ENCODE measurements at regions not wholly inside any gene's neighbourhood (a gene's known extent, or its start where the extent isn't known, plus 50 kb on each side); places are given as distances from the start of the nearest gene placed in this dataset.

- no peak for DNase-seq (ENCODE audit: low read depth)
- Histone ChIP-seq H3K4me3 (ENCODE audit: low read depth, low read length) (no peak overlapping the region), H3K27me3 (ENCODE audit: control insufficient read depth, insufficient read depth, low read length) (no peaks in the 10 kb centered on the region), H3K36me3 (ENCODE audit: control insufficient read depth, insufficient read depth, low read length) (no peaks in the 10 kb centered on the region)
- ChIA-PET POLR2A (no interaction called here), CTCF (interaction anchor here (0.5 kb wide), 1 partner anchor 331 kb away, joined by 4 read pairs; no protein-coding TSS in a partner anchor)
- no peak for TF ChIP-seq CTCF (IDR thresholded peaks at IDR 0.05; ENCODE audit: insufficient read depth, low read depth, low read length)
Measured at GRCh38 chr9:2417730-2418129, 203.9 kb upstream of the VLDLR start.

GRCh38 chr9:2418619-2419018 lies 203.0 kb upstream of the VLDLR start:
- DNase-seq (ENCODE audit: low read depth): no peak
- no peak for TF ChIP-seq CTCF (IDR thresholded peaks at IDR 0.05; ENCODE audit: insufficient read depth, low read depth, low read length)
- H3K27me3 ChIP-seq (ENCODE audit: control insufficient read depth, insufficient read depth, low read length): no peaks in the 10 kb centered on the region
- H3K36me3 ChIP-seq (ENCODE audit: control insufficient read depth, insufficient read depth, low read length): no peaks in the 10 kb centered on the region
- POLR2A ChIA-PET: no interaction called here
- CTCF ChIA-PET: no interaction called here
- H3K4me3 ChIP-seq (ENCODE audit: low read depth, low read length): no peak overlapping the region

- ChIA-PET CTCF (no interaction called here), POLR2A (no interaction called here)
- no peak for DNase-seq (ENCODE audit: low read depth)
- no peaks in the 10 kb centered on the region for H3K27me3 ChIP-seq (ENCODE audit: control insufficient read depth, insufficient read depth, low read length)
- no peaks in the 10 kb centered on the region for H3K36me3 ChIP-seq (ENCODE audit: control insufficient read depth, insufficient read depth, low read length)
- TF ChIP-seq CTCF (IDR thresholded peaks at IDR 0.05; ENCODE audit: insufficient read depth, low read depth, low read length): no peak
- no peak overlapping the region for H3K4me3 ChIP-seq (ENCODE audit: low read depth, low read length)
Measured at GRCh38 chr9:2419347-2419746, 202.2 kb upstream of the VLDLR start.

- POLR2A ChIA-PET: no interaction called here
- H3K36me3 ChIP-seq (ENCODE audit: control insufficient read depth, insufficient read depth, low read length): no peaks in the 10 kb centered on the region
- TF ChIP-seq CTCF (IDR thresholded peaks at IDR 0.05; ENCODE audit: insufficient read depth, low read depth, low read length): no peak
- CTCF ChIA-PET: interaction anchor here (0.5 kb wide), 1 partner anchor 15 kb away, joined by 3 read pairs; no protein-coding TSS in a partner anchor
- no peaks in the 10 kb centered on the region for H3K27me3 ChIP-seq (ENCODE audit: control insufficient read depth, insufficient read depth, low read length)
- no peak for DNase-seq (ENCODE audit: low read depth)
- no peak overlapping the region for H3K4me3 ChIP-seq (ENCODE audit: low read depth, low read length)
Measured at GRCh38 chr9:2420543-2420942, 201.0 kb upstream of the VLDLR start.

- ChIA-PET POLR2A (interaction anchor here (1.0 kb wide), 1 partner anchor 13 kb away, joined by 3 read pairs; no protein-coding TSS in a partner anchor), CTCF (no interaction called here)
- H3K36me3 ChIP-seq (ENCODE audit: control insufficient read depth, insufficient read depth, low read length): no peaks in the 10 kb centered on the region
- 0 out of 2 replicates have a peak, but pooled peaks cover 1% of the 10 kb centered on the region for H3K27me3 ChIP-seq (ENCODE audit: control insufficient read depth, insufficient read depth, low read length)
- no peak for TF ChIP-seq CTCF (IDR thresholded peaks at IDR 0.05; ENCODE audit: insufficient read depth, low read depth, low read length)
- peak; percentile 70 for DNase-seq (ENCODE audit: low read depth)
- H3K4me3 ChIP-seq (ENCODE audit: low read depth, low read length): no peak overlapping the region
Measured at GRCh38 chr9:2424619-2425033, 197.0 kb upstream of the VLDLR start.
